ENCODE measurements at regions not wholly inside any gene's neighbourhood (a gene's known extent, or its start where the extent isn't known, plus 50 kb on each side); places are given as distances from the start of the nearest gene placed in this dataset.

GRCh38 chr5:38753141-38753540 lies 92.7 kb upstream of the OSMR start:
- DNase-seq (ENCODE audit: low read depth): no peak

- DNase-seq (ENCODE audit: low read depth): no peak
Observed at GRCh38 chr5:38753776-38754175, 92.0 kb upstream of the OSMR start.

GRCh38 chr5:38755181-38755580 lies 90.6 kb upstream of the OSMR start:
- peak; percentile 77 for DNase-seq (ENCODE audit: low read depth)

GRCh38 chr5:38756068-38756467 lies 89.7 kb upstream of the OSMR start:
- DNase-seq (ENCODE audit: low read depth): no peak

GRCh38 chr5:38757451-38758245 lies 88.2 kb upstream of the OSMR start:
- no peak for DNase-seq (ENCODE audit: low read depth)

- no peak for DNase-seq (ENCODE audit: low read depth)
Observed at GRCh38 chr5:38758774-38759600, 86.8 kb upstream of the OSMR start.

GRCh38 chr5:38764937-38765391 lies 80.8 kb upstream of the OSMR start:
- DNase-seq (ENCODE audit: low read depth): no peak

- no peak for DNase-seq (ENCODE audit: low read depth)
Observed at GRCh38 chr5:38765399-38765861, 80.4 kb upstream of the OSMR start.

- DNase-seq (ENCODE audit: low read depth): no peak
Observed at GRCh38 chr5:38766151-38766550, 79.7 kb upstream of the OSMR start.

- DNase-seq (ENCODE audit: low read depth): no peak
Observed at GRCh38 chr5:38768412-38769211, 77.2 kb upstream of the OSMR start.

GRCh38 chr5:38772471-38772870 lies 73.3 kb upstream of the OSMR start:
- no peak for DNase-seq (ENCODE audit: low read depth)

- DNase-seq (ENCODE audit: low read depth): no peak
Observed at GRCh38 chr5:38775218-38775840, 70.5 kb upstream of the OSMR start.

- no peak for DNase-seq (ENCODE audit: low read depth)
Observed at GRCh38 chr5:38776149-38776896, 69.5 kb upstream of the OSMR start.

GRCh38 chr5:38777111-38777510 lies 68.7 kb upstream of the OSMR start:
- DNase-seq (ENCODE audit: low read depth): no peak

- no peak for DNase-seq (ENCODE audit: low read depth)
Observed at GRCh38 chr5:38780316-38780715, 65.5 kb upstream of the OSMR start.

- DNase-seq (ENCODE audit: low read depth): peak; percentile 64
Observed at GRCh38 chr5:38780945-38781344, 64.9 kb upstream of the OSMR start.

GRCh38 chr5:38782180-38782835 lies 63.5 kb upstream of the OSMR start:
- DNase-seq (ENCODE audit: low read depth): no peak

- DNase-seq (ENCODE audit: low read depth): peak; percentile 98
Observed at GRCh38 chr5:38783011-38783561, 62.7 kb upstream of the OSMR start.

- DNase-seq (ENCODE audit: low read depth): no peak
Observed at GRCh38 chr5:38789134-38789533, 56.7 kb upstream of the OSMR start.

- no peak for DNase-seq (ENCODE audit: low read depth)
Observed at GRCh38 chr5:38789777-38790176, 56.0 kb upstream of the OSMR start.
